ENCODE measurements at regions not wholly inside any gene's neighbourhood (a gene's known extent, or its start where the extent isn't known, plus 50 kb on each side); places are given as distances from the start of the nearest gene placed in this dataset.

DNA sequence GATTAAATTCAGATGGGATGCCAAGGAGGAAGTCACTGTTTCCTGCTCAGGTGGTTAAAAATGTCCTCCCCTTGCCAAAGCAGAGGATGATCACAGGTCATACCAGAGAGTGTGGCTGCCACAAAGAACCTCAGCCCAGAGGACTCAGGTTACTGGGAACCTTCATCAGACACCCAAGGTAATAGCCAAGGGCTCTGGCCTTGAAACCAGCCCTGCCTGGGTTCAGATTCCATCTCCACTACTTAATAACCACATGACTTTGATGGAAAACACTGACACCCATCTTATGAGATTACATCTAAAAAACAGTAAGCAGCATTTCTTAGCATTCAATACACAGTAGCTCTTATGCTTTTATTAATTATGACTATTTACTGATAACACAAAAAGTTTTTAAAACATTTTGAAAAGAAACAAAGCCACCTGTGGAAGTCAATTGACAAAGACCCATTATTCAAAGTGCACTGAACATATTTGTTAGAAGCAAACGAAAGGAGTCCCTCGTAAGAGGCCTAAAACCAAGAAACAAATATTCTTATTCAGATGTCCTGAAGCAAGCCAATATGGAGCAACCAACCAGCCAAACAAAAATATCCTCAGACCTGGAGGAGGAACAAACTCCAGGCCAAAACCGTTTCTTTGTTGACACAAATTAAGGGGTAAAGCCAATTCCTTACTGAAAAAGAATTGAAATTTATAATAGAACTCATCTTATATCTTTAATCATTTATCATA, 241.5 kb downstream of the RNF152 start:
- no peak for DNase-seq (ENCODE audit: low spot score)
- H3K23ac ChIP-seq (ENCODE audit: low read depth, low read length, poor library complexity): no peak overlapping the region
- H3K27me3 ChIP-seq (ENCODE audit: control insufficient read depth in 3 of 3, insufficient read depth in 3 of 3, low read depth in 1 of 3, low read length in 3 of 3): no peaks in the 10 kb centered on the region
- H3K4me1 ChIP-seq (ENCODE audit: control insufficient read depth in 2 of 2, insufficient read depth in 1 of 2, low read depth in 1 of 2, low read length in 2 of 2): peaks cover 3 to 5% of the 10 kb centered on the region in 2 donors
- H2AK5ac ChIP-seq (ENCODE audit: low read depth, low read length): no peak overlapping the region
- H2BK120ac ChIP-seq (ENCODE audit: low read depth, low read length): no peak overlapping the region
- H3K36me3 ChIP-seq (replicated peaks in 1 of 2; ENCODE audit: control insufficient read depth in 2 of 2, insufficient read depth in 2 of 2, low read length in 2 of 2): no peaks in the 10 kb centered on the region
- no peak overlapping the region for H3K4me2 ChIP-seq (ENCODE audit: insufficient read depth, low read length, poor library complexity, severe bottlenecking)
- H2BK15ac ChIP-seq (ENCODE audit: low read length): no peak overlapping the region
- H4K8ac ChIP-seq (ENCODE audit: low read depth, low read length): no peak overlapping the region
- H2BK12ac ChIP-seq (ENCODE audit: low read length): no peak overlapping the region
- H3K4ac ChIP-seq (ENCODE audit: low read length): no peak overlapping the region
- H4K91ac ChIP-seq (ENCODE audit: low read depth, low read length, poor library complexity): no peak overlapping the region
- H3K9ac ChIP-seq (ENCODE audit: low read depth, low read length, poor library complexity): no peak overlapping the region
- no peak overlapping the region for H2BK5ac ChIP-seq (ENCODE audit: low read length)
- no peaks in the 10 kb centered on the region for H3K9me3 ChIP-seq (replicated peaks in 1 of 2; ENCODE audit: control insufficient read depth in 2 of 2, insufficient read depth in 1 of 2, low read depth in 1 of 2, low read length in 2 of 2)
- H3K79me1 ChIP-seq (ENCODE audit: low read depth, low read length): no peaks in the 10 kb centered on the region
- H2AFZ ChIP-seq (ENCODE audit: low read length): no peak overlapping the region
- no peak overlapping the region for H3K18ac ChIP-seq (ENCODE audit: low read length)
- no peak overlapping the region for H3K27ac ChIP-seq (replicated peaks; ENCODE audit: low read length)
- WGBS, 2 donors (ENCODE audit: extremely low coverage in 2 of 2, insufficient read length in 2 of 2, insufficient replicate concordance in 1 of 2): no CpG with 5 or more reads among the region's 3 CpGs
- no peak overlapping the region for H3K14ac ChIP-seq (ENCODE audit: low read length)
- no peak overlapping the region for H3K4me3 ChIP-seq (ENCODE audit: low read length in 2 of 2)

DNA sequence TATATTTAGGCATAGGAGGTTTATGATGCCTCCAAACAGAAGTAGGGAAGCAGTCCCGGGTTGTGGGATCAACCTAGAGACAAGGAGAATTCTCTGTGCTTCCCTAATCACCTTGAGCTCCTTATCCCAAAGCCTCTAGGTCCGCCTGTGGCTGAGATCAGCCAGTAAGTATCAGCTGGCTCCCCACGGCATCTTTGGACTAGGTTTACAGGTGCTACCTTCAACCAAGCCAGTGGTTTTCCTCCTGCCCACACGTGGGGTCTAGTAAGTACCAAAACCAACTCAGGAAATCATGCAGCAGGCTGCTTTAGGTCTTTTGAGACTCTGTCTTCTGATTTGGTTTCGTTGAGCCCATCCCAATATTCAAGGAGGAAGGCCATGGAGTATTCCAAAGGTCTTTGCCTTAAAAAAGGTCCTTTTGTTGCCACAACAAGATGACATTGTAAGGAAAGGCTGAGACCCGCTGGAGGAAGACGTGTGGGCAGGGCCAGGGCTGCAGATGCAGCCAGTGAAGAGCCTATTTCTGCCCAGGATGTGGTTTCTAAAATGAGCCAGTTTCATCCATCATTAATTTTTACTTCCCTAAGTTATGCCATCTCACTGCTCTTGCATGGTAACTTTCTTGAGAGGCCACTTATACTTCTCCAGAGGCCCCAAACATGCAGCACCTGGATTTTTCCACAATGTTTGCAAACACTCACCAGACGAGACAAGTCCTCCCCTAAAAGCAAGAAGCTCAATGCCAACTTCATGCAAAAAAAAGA, 248.7 kb downstream of the RNF152 start:
- H4K91ac ChIP-seq (ENCODE audit: low read depth, low read length, poor library complexity): no peak overlapping the region
- no peak overlapping the region for H2BK5ac ChIP-seq (ENCODE audit: low read length)
- H2BK15ac ChIP-seq (ENCODE audit: low read length): no peak overlapping the region
- no peak overlapping the region for H3K27ac ChIP-seq (replicated peaks; ENCODE audit: low read length)
- no peak overlapping the region for H3K18ac ChIP-seq (ENCODE audit: low read length)
- peaks cover 0 to 1% of the 10 kb centered on the region in 2 donors for H3K4me1 ChIP-seq (ENCODE audit: control insufficient read depth in 2 of 2, insufficient read depth in 1 of 2, low read depth in 1 of 2, low read length in 2 of 2)
- WGBS, 2 donors (ENCODE audit: extremely low coverage in 2 of 2, insufficient read length in 2 of 2, insufficient replicate concordance in 1 of 2): no CpG with 5 or more reads among the region's 8 CpGs
- H3K23ac ChIP-seq (ENCODE audit: low read depth, low read length, poor library complexity): no peak overlapping the region
- DNase-seq (ENCODE audit: low spot score): no peak
- no peak overlapping the region for H2BK12ac ChIP-seq (ENCODE audit: low read length)
- no peaks in the 10 kb centered on the region for H3K79me1 ChIP-seq (ENCODE audit: low read depth, low read length)
- H3K9me3 ChIP-seq (replicated peaks in 1 of 2; ENCODE audit: control insufficient read depth in 2 of 2, insufficient read depth in 1 of 2, low read depth in 1 of 2, low read length in 2 of 2): no peaks in the 10 kb centered on the region
- no peak overlapping the region for H3K14ac ChIP-seq (ENCODE audit: low read length)
- H3K4me3 ChIP-seq (ENCODE audit: low read length in 2 of 2): no peak overlapping the region
- no peak overlapping the region for H2AFZ ChIP-seq (ENCODE audit: low read length)
- no peak overlapping the region for H2AK5ac ChIP-seq (ENCODE audit: low read depth, low read length)
- H3K36me3 ChIP-seq (replicated peaks in 1 of 2; ENCODE audit: control insufficient read depth in 2 of 2, insufficient read depth in 2 of 2, low read length in 2 of 2): no peaks in the 10 kb centered on the region
- H3K27me3 ChIP-seq (ENCODE audit: control insufficient read depth in 3 of 3, insufficient read depth in 3 of 3, low read depth in 1 of 3, low read length in 3 of 3): no peaks in the 10 kb centered on the region
- H3K4me2 ChIP-seq (ENCODE audit: insufficient read depth, low read length, poor library complexity, severe bottlenecking): no peak overlapping the region
- no peak overlapping the region for H3K4ac ChIP-seq (ENCODE audit: low read length)
- H3K9ac ChIP-seq (ENCODE audit: low read depth, low read length, poor library complexity): no peak overlapping the region
- H4K8ac ChIP-seq (ENCODE audit: low read depth, low read length): no peak overlapping the region
- no peak overlapping the region for H2BK120ac ChIP-seq (ENCODE audit: low read depth, low read length)

DNA sequence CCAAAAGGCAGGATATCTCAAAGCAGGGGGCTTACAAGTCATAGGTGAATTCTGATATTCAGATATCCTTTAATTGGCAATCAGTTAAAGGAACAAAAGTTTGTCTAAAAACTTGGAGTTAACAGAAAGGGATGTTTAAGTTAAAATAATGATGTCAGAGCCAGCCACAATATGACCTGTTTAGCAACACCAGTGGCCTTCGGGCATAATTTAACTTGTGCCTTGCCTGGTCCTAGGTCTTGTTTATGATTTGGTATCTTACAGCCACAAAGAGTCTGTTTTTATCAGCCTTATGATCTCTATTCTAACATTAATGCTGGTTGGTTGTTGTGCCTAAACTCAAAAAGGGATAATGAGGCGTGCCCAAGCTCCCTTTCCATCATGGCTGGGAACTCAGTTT, 252.9 kb downstream of the RNF152 start:
- H3K23ac ChIP-seq (ENCODE audit: low read depth, low read length, poor library complexity): no peak overlapping the region
- no peaks in the 10 kb centered on the region for H3K27me3 ChIP-seq (ENCODE audit: control insufficient read depth in 3 of 3, insufficient read depth in 3 of 3, low read depth in 1 of 3, low read length in 3 of 3)
- no peak overlapping the region for H3K27ac ChIP-seq (replicated peaks; ENCODE audit: low read length)
- peaks cover 0 to 11% of the 10 kb centered on the region in 2 donors for H3K4me1 ChIP-seq (ENCODE audit: control insufficient read depth in 2 of 2, insufficient read depth in 1 of 2, low read depth in 1 of 2, low read length in 2 of 2)
- no peak overlapping the region for H2AFZ ChIP-seq (ENCODE audit: low read length)
- no peak for DNase-seq (ENCODE audit: low spot score)
- H4K8ac ChIP-seq (ENCODE audit: low read depth, low read length): no peak overlapping the region
- no peak overlapping the region for H3K9ac ChIP-seq (ENCODE audit: low read depth, low read length, poor library complexity)
- H2BK15ac ChIP-seq (ENCODE audit: low read length): no peak overlapping the region
- H3K4ac ChIP-seq (ENCODE audit: low read length): no peak overlapping the region
- H2BK5ac ChIP-seq (ENCODE audit: low read length): no peak overlapping the region
- H3K36me3 ChIP-seq (replicated peaks in 1 of 2; ENCODE audit: control insufficient read depth in 2 of 2, insufficient read depth in 2 of 2, low read length in 2 of 2): no peaks in the 10 kb centered on the region
- no peak overlapping the region for H3K14ac ChIP-seq (ENCODE audit: low read length)
- H3K4me3 ChIP-seq (ENCODE audit: low read length in 2 of 2): no peak overlapping the region
- H3K79me1 ChIP-seq (ENCODE audit: low read depth, low read length): no peaks in the 10 kb centered on the region
- WGBS, 2 donors (ENCODE audit: extremely low coverage in 2 of 2, insufficient read length in 2 of 2, insufficient replicate concordance in 1 of 2): no CpG with 5 or more reads among the region's 2 CpGs
- H3K18ac ChIP-seq (ENCODE audit: low read length): no peak overlapping the region
- H4K91ac ChIP-seq (ENCODE audit: low read depth, low read length, poor library complexity): no peak overlapping the region
- no peak overlapping the region for H2BK120ac ChIP-seq (ENCODE audit: low read depth, low read length)
- no peak overlapping the region for H3K4me2 ChIP-seq (ENCODE audit: insufficient read depth, low read length, poor library complexity, severe bottlenecking)
- H2AK5ac ChIP-seq (ENCODE audit: low read depth, low read length): no peak overlapping the region
- H2BK12ac ChIP-seq (ENCODE audit: low read length): no peak overlapping the region
- no peaks in the 10 kb centered on the region for H3K9me3 ChIP-seq (replicated peaks in 1 of 2; ENCODE audit: control insufficient read depth in 2 of 2, insufficient read depth in 1 of 2, low read depth in 1 of 2, low read length in 2 of 2)

DNA sequence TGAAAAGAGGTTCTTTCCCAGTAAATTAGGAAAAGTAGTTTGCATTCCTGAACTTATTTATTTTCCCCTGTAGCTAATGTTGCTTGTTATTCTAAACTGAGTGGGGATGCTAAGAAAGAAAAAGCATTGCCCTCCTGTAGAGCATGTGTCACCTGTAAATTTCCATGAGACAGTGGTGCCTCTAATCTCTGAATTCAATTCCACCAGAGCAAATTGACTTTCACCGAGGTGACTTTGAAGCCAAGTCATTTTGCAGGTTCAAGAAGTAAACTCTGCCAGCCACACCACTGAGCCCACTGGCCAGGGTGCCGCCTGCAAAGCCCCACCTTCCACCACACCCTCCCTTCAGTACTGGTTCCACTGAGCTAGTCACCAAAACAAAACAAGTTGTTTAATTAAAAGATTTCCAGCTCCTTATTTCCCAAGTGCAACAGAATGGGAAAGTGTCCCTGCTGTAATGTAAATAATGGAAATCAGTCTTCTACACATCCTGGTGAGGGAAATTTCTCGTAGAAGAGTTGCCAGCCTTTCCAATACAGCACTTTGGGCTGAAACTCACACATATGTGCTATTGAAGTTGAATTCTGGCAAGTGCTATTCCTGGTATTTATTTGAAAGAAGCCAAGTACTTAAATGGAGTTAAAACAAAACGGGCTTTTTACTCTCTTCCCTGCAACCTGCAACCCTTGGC, 254.8 kb downstream of the RNF152 start:
- H3K18ac ChIP-seq (ENCODE audit: low read length): no peak overlapping the region
- no peak overlapping the region for H3K14ac ChIP-seq (ENCODE audit: low read length)
- H3K4me3 ChIP-seq (ENCODE audit: low read length in 2 of 2): no peak overlapping the region
- H3K4ac ChIP-seq (ENCODE audit: low read length): no peak overlapping the region
- no peak overlapping the region for H2BK12ac ChIP-seq (ENCODE audit: low read length)
- no peak overlapping the region for H3K23ac ChIP-seq (ENCODE audit: low read depth, low read length, poor library complexity)
- no peak overlapping the region for H2BK120ac ChIP-seq (ENCODE audit: low read depth, low read length)
- no peak overlapping the region for H3K27ac ChIP-seq (replicated peaks; ENCODE audit: low read length)
- DNase-seq (ENCODE audit: low spot score): no peak
- no peak overlapping the region for H2AFZ ChIP-seq (ENCODE audit: low read length)
- H3K36me3 ChIP-seq (replicated peaks in 1 of 2; ENCODE audit: control insufficient read depth in 2 of 2, insufficient read depth in 2 of 2, low read length in 2 of 2): no peaks in the 10 kb centered on the region
- no peak overlapping the region for H4K8ac ChIP-seq (ENCODE audit: low read depth, low read length)
- no CpG with 5 or more reads among the region's 4 CpGs for WGBS, 2 donors (ENCODE audit: extremely low coverage in 2 of 2, insufficient read length in 2 of 2, insufficient replicate concordance in 1 of 2)
- no peak overlapping the region for H3K4me2 ChIP-seq (ENCODE audit: insufficient read depth, low read length, poor library complexity, severe bottlenecking)
- H2AK5ac ChIP-seq (ENCODE audit: low read depth, low read length): no peak overlapping the region
- no peak overlapping the region for H3K9ac ChIP-seq (ENCODE audit: low read depth, low read length, poor library complexity)
- no peak overlapping the region for H4K91ac ChIP-seq (ENCODE audit: low read depth, low read length, poor library complexity)
- H3K4me1 ChIP-seq (ENCODE audit: control insufficient read depth in 2 of 2, insufficient read depth in 1 of 2, low read depth in 1 of 2, low read length in 2 of 2): peaks cover 0 to 11% of the 10 kb centered on the region in 2 donors
- H2BK5ac ChIP-seq (ENCODE audit: low read length): no peak overlapping the region
- no peaks in the 10 kb centered on the region for H3K27me3 ChIP-seq (ENCODE audit: control insufficient read depth in 3 of 3, insufficient read depth in 3 of 3, low read depth in 1 of 3, low read length in 3 of 3)
- H3K79me1 ChIP-seq (ENCODE audit: low read depth, low read length): no peaks in the 10 kb centered on the region
- no peak overlapping the region for H2BK15ac ChIP-seq (ENCODE audit: low read length)
- no peaks in the 10 kb centered on the region for H3K9me3 ChIP-seq (replicated peaks in 1 of 2; ENCODE audit: control insufficient read depth in 2 of 2, insufficient read depth in 1 of 2, low read depth in 1 of 2, low read length in 2 of 2)
